OCI-LY3 (cell line): ENCODE measurements at regions not wholly inside any gene's neighbourhood (a gene's known extent, or its start where the extent isn't known, plus 50 kb on each side); places are given as distances from the start of the nearest gene placed in this dataset.
A peak's percentile ranks its signal among the peaks of the same experiment; 100 is the strongest.

Experiments
- H2AFZ ChIP-seq: fragments of 200-600, 300-600 bp; shearing (Covaris generic); 2 replicates; pipeline ENCODE4 v1.6.0; 2014; ENCODE audit warnings: antibody characterized with exemption, low read depth, low read length
- H3K27ac ChIP-seq: fragments of 200-600, 300-600 bp; sonication (generic); 2 replicates; pipeline ENCODE4 v1.5.1; 2014; ENCODE audit warnings: mild to moderate bottlenecking, low read length, moderate library complexity, mixed read lengths
- H3K27me3 ChIP-seq: fragments of 200-600, 300-600 bp; sonication (generic); 2 replicates; pipeline ENCODE4 v1.6.1; 2014; ENCODE audit warnings: low read depth, low read length, mixed read lengths
- H3K36me3 ChIP-seq: fragments of 200-600, 300-600 bp; sonication (generic); replicated peaks from 2 replicates; pipeline ENCODE3; 2014; ENCODE audit warnings: low read depth, low read length, mixed read lengths
- H3K4me1 ChIP-seq: fragments of 300-600, 200-600 bp; sonication (generic); 2 replicates; pipeline ENCODE4 v1.6.1; 2014; ENCODE audit warnings: low read length, mixed read lengths
- H3K4me2 ChIP-seq: fragments of 200-600, 300-600 bp; sonication (generic); 2 replicates; pipeline ENCODE4 v1.6.1; 2014; ENCODE audit warnings: low read length, mixed read lengths
- H3K4me3 ChIP-seq: fragments of 300-600, 200-600 bp; sonication (generic); 2 replicates; pipeline ENCODE4 v1.5.1; 2014; ENCODE audit warnings: antibody characterized with exemption, mild to moderate bottlenecking, low read length, moderate library complexity
- H3K79me2 ChIP-seq: fragments of 300-600, 200-600 bp; shearing (Covaris generic); 2 replicates; pipeline ENCODE4 v1.6.1; 2014; ENCODE audit warnings: mild to moderate bottlenecking, low read length, mixed read lengths
- H3K9ac ChIP-seq: fragments of 300-600, 200-600 bp; shearing (Covaris generic); 2 replicates; pipeline ENCODE4 v1.6.0; 2014; ENCODE audit warnings: mild to moderate bottlenecking, low read length, moderate library complexity
- H3K9me3 ChIP-seq: fragments of 200-600, 300-600 bp; shearing (Covaris generic); 2 replicates; pipeline ENCODE4 v1.6.1; 2014; ENCODE audit warnings: low read length, mixed read lengths; ENCODE audit not compliant: insufficient read depth
- H4K20me1 ChIP-seq: fragments of 200-600, 300-600 bp; sonication (generic); 2 replicates; pipeline ENCODE4 v1.6.1; 2016; ENCODE audit warnings: low read length, mixed read lengths; ENCODE audit not compliant: insufficient read depth
- CTCF ChIP-seq: fragments of 200-600, 300-600 bp; sonication (generic); IDR thresholded peaks from 2 replicates; pipeline ENCODE4 v1.5.1; 2014; ENCODE audit warnings: antibody characterized with exemption, low read length, low read depth
- EZH2phosphoT487 ChIP-seq: fragments of 200-600 bp; shearing (Covaris generic); IDR thresholded peaks from 2 replicates; pipeline ENCODE4 v1.6.1; 2018; ENCODE audit warnings: antibody characterized with exemption, mixed run types, low read depth

- Histone ChIP-seq H3K9ac (no peak overlapping the region), H3K27me3 (no peaks in the 10 kb centered on the region), H3K9me3 (no peaks in the 10 kb centered on the region), H3K36me3 (no peaks in the 10 kb centered on the region), H3K27ac (no peak overlapping the region), H3K4me2 (no peak overlapping the region), H4K20me1 (no peaks in the 10 kb centered on the region), H3K4me3 (no peak overlapping the region), H2AFZ (no peak overlapping the region), H3K4me1 (no peaks in the 10 kb centered on the region), H3K79me2 (no peaks in the 10 kb centered on the region)
- TF ChIP-seq CTCF (no peak), EZH2phosphoT487 (no peak)
Observed at GRCh38 chr2:75928093-75928492, 217.4 kb upstream of the GCFC2 start.

- TF ChIP-seq EZH2phosphoT487, result no peak
- no peak for TF ChIP-seq CTCF
- H3K4me2 ChIP-seq, result no peak overlapping the region
- no peak overlapping the region for H3K9ac ChIP-seq
Observed at GRCh38 chr2:75925331-75926024, 214.8 kb upstream of the GCFC2 start.

GRCh38 chr2:75922191-75922590 is 211.5 kb upstream of the GCFC2 start:
- no peak overlapping the region for H3K4me3 ChIP-seq
- no peaks in the 10 kb centered on the region for H3K27me3 ChIP-seq
- no peaks in the 10 kb centered on the region for H3K4me1 ChIP-seq
- TF ChIP-seq CTCF, result no peak
- no peak for TF ChIP-seq EZH2phosphoT487
- H3K9ac ChIP-seq, result no peak overlapping the region
- no peaks in the 10 kb centered on the region for H3K36me3 ChIP-seq
- H3K4me2 ChIP-seq, result no peak overlapping the region
- no peak overlapping the region for H2AFZ ChIP-seq
- no peak overlapping the region for H3K27ac ChIP-seq
- H3K79me2 ChIP-seq, result no peaks in the 10 kb centered on the region
- H4K20me1 ChIP-seq, result no peaks in the 10 kb centered on the region
- H3K9me3 ChIP-seq, result no peaks in the 10 kb centered on the region

More at GRCh38 chr2:75925331-75926024, 214.8 kb upstream of the GCFC2 start:
- Histone ChIP-seq H3K27ac (no peak overlapping the region), H3K9me3 (no peaks in the 10 kb centered on the region), H3K36me3 (no peaks in the 10 kb centered on the region), H2AFZ (peak overlapping the region; percentile 2; the same call in 1 of the 2 replicates), H3K27me3 (no peaks in the 10 kb centered on the region), H3K4me3 (no peak overlapping the region), H4K20me1 (no peaks in the 10 kb centered on the region), H3K79me2 (no peaks in the 10 kb centered on the region), H3K4me1 (no peaks in the 10 kb centered on the region)

GRCh38 chr2:75920859-75921551 is 210.3 kb upstream of the GCFC2 start:
- Histone ChIP-seq H3K9me3 (no peaks in the 10 kb centered on the region), H2AFZ (no peak overlapping the region), H3K36me3 (no peaks in the 10 kb centered on the region), H3K4me1 (no peaks in the 10 kb centered on the region), H3K4me3 (no peak overlapping the region), H4K20me1 (no peaks in the 10 kb centered on the region), H3K27me3 (no peaks in the 10 kb centered on the region), H3K27ac (no peak overlapping the region), H3K4me2 (no peak overlapping the region), H3K79me2 (no peaks in the 10 kb centered on the region), H3K9ac (no peak overlapping the region)
- no peak for TF ChIP-seq CTCF
- no peak for TF ChIP-seq EZH2phosphoT487
